Transverse colon (tissue), 4 donors: ENCODE measurements at regions not wholly inside any gene's neighbourhood (a gene's known extent, or its start where the extent isn't known, plus 50 kb on each side); places are given as distances from the start of the nearest gene placed in this dataset.

Experiments used
- DNase-seq: peaks from one replicate; pipeline ENCODE4 v3.0.0-alpha.2; 2019
- H3K27ac ChIP-seq, 4 donors: fragments of 200-600 bp; sonication (generic); 2 replicates each; pipeline ENCODE4 v1.5.1; 2016 to 2018; ENCODE audit warnings: inconsistent platforms in 4 of 4
- H3K27me3 ChIP-seq: fragments of 200-600 bp; sonication (generic); 2 replicates; pipeline ENCODE4 v1.5.1; 2017; ENCODE audit warnings: inconsistent platforms
- H3K36me3 ChIP-seq, 4 donors: fragments of 200-600 bp; sonication (generic); 2 replicates each; pipeline ENCODE4 v1.5.1; 2017 to 2019; ENCODE audit warnings: inconsistent platforms in 4 of 4
- H3K4me1 ChIP-seq, 4 donors: fragments of 200-600 bp; sonication (generic); 2 replicates each; pipeline ENCODE4 v1.5.1; 2017 to 2020; ENCODE audit warnings: inconsistent platforms in 4 of 4
- H3K4me3 ChIP-seq, 4 donors: fragments of 200-600 bp; sonication (generic); 1 replicate in 1 of 4; 2 replicates in 3 of 4; pipeline versions ENCODE4 v1.5.1 to v1.6.1; 2017 to 2019; ENCODE audit warnings: inconsistent platforms in 4 of 4
- H3K9me3 ChIP-seq, 2 donors: fragments of 200-600 bp; sonication (generic); 2 replicates each; pipeline ENCODE4 v1.5.1; 2017 to 2019; ENCODE audit warnings: inconsistent platforms in 2 of 2
- EP300 ChIP-seq: sonication (generic); formaldehyde crosslinking; IDR thresholded peaks from one replicate; pipeline ENCODE4 v1.6.1; 2017; ENCODE audit warnings: antibody characterized with exemption, low read depth
- POLR2A ChIP-seq: fragments of 450-650 bp; IDR thresholded peaks from one replicate; pipeline ENCODE4 v1.6.1; 2016; ENCODE audit warnings: antibody characterized with exemption, mild to moderate bottlenecking, moderate library complexity
- POLR2AphosphoS5 ChIP-seq, 3 donors: sonication (generic); formaldehyde crosslinking; IDR thresholded peaks; one replicate each; pipeline ENCODE4 v1.6.1; 2016; ENCODE audit warnings: antibody characterized with exemption in 3 of 3
- WGBS, 2 donors: methylation state at CpG; one replicate each; pipeline ENCODE4 v1.1.5; 2018; ENCODE audit warnings: low coverage in 1 of 2; 5-methylcytosine and 5-hydroxymethylcytosine counted together
- in situ Hi-C, 4 donors: fragments of 200-750 bp; cut with MboI; loops; one replicate each; pipeline versions ENCODE4 v1.15.0 to v1.15.1; 2017; ENCODE audit warnings: low sequenced_read_pairs in 3 of 4, low pct_ligation_motif_present in 1 of 4, low pct_unique_long_range_greater_than_20kb in 1 of 4
- intact Hi-C: fragments of 100-400 bp; cut with DNase I; formaldehyde crosslinking; loops from one replicate; pipeline ENCODE4 v1.15.1; 2023; ENCODE audit warnings: low total_unique reads
- TF ChIP-seq, protein P1 (sequence below), 5 experiments: fragments of 200-600 bp in 3 of 5; fragments of 450-650 bp in 2 of 5; sonication (generic) in 3 of 5; IDR thresholded peaks; 1 replicate in 2 of 5; 2 replicates in 3 of 5; pipeline ENCODE4 v1.5.1; 2016 to 2017; ENCODE audit warnings: antibody characterized with exemption in 5 of 5, inconsistent platforms in 3 of 5, mild to moderate bottlenecking in 2 of 5, moderate library complexity in 1 of 5

DNA sequence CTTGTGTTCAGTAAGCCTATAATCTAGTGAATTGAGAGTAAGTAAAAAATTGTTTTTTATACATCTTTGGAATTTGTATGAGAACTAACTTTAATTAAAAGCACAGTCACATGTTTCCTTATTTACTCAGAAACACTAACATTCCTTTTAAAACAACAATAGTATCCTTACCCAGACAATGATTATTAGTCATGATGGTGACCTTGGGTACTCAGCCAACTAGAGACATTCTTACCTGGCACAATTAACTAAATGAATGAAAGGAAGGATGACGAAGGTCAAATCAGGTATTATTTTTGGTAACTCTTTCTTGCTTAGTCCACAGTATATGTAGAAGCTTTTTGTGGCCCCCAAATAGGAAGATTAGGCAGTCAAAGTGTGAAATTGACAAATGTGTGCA, 901.0 kb downstream of the FAT4 start:
- intact Hi-C loops, result no loop called here
- TF ChIP-seq POLR2A (no peak), POLR2AphosphoS5 (IDR thresholded peaks at IDR 0.05) (no peak), EP300 (no peak)
- TF ChIP-seq, protein P1, sequence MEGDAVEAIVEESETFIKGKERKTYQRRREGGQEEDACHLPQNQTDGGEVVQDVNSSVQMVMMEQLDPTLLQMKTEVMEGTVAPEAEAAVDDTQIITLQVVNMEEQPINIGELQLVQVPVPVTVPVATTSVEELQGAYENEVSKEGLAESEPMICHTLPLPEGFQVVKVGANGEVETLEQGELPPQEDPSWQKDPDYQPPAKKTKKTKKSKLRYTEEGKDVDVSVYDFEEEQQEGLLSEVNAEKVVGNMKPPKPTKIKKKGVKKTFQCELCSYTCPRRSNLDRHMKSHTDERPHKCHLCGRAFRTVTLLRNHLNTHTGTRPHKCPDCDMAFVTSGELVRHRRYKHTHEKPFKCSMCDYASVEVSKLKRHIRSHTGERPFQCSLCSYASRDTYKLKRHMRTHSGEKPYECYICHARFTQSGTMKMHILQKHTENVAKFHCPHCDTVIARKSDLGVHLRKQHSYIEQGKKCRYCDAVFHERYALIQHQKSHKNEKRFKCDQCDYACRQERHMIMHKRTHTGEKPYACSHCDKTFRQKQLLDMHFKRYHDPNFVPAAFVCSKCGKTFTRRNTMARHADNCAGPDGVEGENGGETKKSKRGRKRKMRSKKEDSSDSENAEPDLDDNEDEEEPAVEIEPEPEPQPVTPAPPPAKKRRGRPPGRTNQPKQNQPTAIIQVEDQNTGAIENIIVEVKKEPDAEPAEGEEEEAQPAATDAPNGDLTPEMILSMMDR (IDR thresholded peaks at IDR 0.05), result no peak
- Histone ChIP-seq H3K4me3 (no peak overlapping the region), H3K4me1 (no peaks in the 10 kb centered on the region), H3K9me3 (no peaks in the 10 kb centered on the region), H3K27ac (no peak overlapping the region), H3K36me3 (no peaks in the 10 kb centered on the region), H3K27me3 (no peaks in the 10 kb centered on the region)
- WGBS, 2 donors, result 58 to 89% methylated on average over 1 of the region's 1 CpG
- in situ Hi-C loops, result no loop called here
- DNase-seq, result no peak

DNA sequence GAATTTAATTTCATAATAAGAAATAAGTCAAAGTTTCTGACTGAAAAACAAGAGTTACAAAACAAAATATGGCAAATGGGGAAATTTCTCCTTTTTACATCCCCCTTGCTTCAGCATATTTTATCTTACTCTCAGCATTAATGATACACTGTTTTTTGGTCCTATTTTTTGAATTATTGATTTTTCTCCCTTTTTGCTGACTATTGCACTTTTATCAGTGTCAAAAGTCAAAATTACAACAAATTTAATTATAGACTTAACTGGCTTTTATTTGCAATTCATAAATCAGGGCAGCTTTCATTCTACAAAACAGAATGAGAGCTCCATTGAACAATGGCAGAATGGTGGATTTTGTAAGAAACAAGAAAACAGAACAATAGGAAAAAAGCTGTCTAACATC, 901.9 kb downstream of the FAT4 start:
- H3K9me3 ChIP-seq, result no peaks in the 10 kb centered on the region
- in situ Hi-C loops (no loop called here), intact Hi-C loops (no loop called here)
- H3K27me3 ChIP-seq, result no peaks in the 10 kb centered on the region
- DNase-seq, result no peak
- TF ChIP-seq POLR2AphosphoS5 (IDR thresholded peaks at IDR 0.05), result no peak
- no peak for TF ChIP-seq POLR2A
- no peak for TF ChIP-seq EP300
- TF ChIP-seq, protein P1 (IDR thresholded peaks at IDR 0.05), result no peak
- no peak overlapping the region for H3K27ac ChIP-seq
- H3K4me1 ChIP-seq, result no peaks in the 10 kb centered on the region
- H3K36me3 ChIP-seq, result no peaks in the 10 kb centered on the region
- no peak overlapping the region for H3K4me3 ChIP-seq

DNA sequence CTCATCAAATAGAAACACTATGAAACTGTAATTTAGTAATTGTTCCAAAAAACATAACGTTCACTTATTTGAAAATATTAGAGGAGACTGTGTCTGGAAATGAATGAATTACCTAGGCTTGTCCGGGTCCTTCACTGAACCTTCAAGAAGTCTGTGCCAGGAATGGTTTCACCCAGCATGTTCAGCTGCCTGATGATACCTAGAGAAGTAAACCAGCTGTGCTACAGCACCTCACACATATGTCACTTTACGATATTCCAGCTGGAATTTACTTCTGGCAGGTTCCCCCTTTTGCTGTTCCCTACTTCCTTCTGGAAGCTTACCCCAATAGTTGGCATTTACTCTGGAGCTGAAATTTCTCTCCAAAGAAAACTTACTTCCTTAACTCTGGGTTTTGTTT, 906.5 kb downstream of the FAT4 start:
- no peak for DNase-seq
- no peaks in the 10 kb centered on the region for H3K36me3 ChIP-seq
- no peaks in the 10 kb centered on the region for H3K9me3 ChIP-seq
- intact Hi-C loops, result no loop called here
- in situ Hi-C loops, result no loop called here
- 76 to 89% methylated on average over 3 of the region's 3 CpGs for WGBS, 2 donors
- H3K4me3 ChIP-seq, result no peak overlapping the region
- no peak overlapping the region for H3K27ac ChIP-seq
- no peaks in the 10 kb centered on the region for H3K4me1 ChIP-seq
- no peak for TF ChIP-seq POLR2A
- TF ChIP-seq, protein P1 (IDR thresholded peaks at IDR 0.05), result no peak
- no peak for TF ChIP-seq EP300
- TF ChIP-seq POLR2AphosphoS5 (IDR thresholded peaks at IDR 0.05), result no peak
- H3K27me3 ChIP-seq, result no peaks in the 10 kb centered on the region

DNA sequence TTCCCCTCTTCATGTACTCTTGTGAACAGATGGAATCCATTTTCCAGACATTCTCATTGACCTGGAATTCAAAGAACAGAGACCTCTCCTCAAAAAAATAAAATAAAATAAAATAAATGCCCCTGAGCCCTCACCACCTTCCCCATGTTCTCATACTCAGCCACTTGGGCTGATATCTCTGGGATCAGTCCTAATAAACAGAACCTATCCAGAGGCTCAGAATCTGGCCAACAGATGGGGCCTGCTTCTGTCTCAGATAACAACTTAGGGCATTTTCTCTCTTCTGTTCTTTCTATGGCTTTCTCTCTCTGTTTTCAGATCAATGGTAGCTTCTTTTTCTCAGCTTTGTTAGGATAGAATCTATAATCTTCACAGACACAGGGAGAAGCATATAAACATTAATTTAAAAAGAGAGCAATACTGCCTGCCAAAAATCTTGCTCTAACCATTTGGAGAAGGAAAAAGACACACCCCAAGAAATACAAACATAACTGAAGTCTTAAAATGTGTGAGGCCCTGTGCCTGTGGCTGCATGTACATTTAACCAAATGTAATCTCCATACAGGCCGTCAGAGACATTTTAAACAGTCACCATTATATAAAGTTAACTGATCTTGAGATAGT, 907.1 kb downstream of the FAT4 start:
- no peak overlapping the region for H3K4me3 ChIP-seq
- no peak for DNase-seq
- no peaks in the 10 kb centered on the region for H3K36me3 ChIP-seq
- TF ChIP-seq, protein P1 (IDR thresholded peaks at IDR 0.05), result no peak
- TF ChIP-seq POLR2A (no peak), EP300 (no peak)
- no peaks in the 10 kb centered on the region for H3K9me3 ChIP-seq
- no peaks in the 10 kb centered on the region for H3K4me1 ChIP-seq
- no peaks in the 10 kb centered on the region for H3K27me3 ChIP-seq
- 32 to 33% methylated on average over 1 of the region's 1 CpG for WGBS, 2 donors
- no peak overlapping the region for H3K27ac ChIP-seq
- in situ Hi-C loops, result no loop called here
- intact Hi-C loops, result no loop called here
